PC-3 (cell line): ENCODE measurements at regions not wholly inside any gene's neighbourhood (a gene's known extent, or its start where the extent isn't known, plus 50 kb on each side); places are given as distances from the start of the nearest gene placed in this dataset.

ENCODE experiments used
- EZH2 ChIP-seq: fragments of 300-600 bp; sonication (generic); IDR thresholded peaks from one replicate; pipeline ENCODE4 v1.6.1; 2017; ENCODE audit warnings: antibody characterized with exemption, mild to moderate bottlenecking, low read length; ENCODE audit not compliant: unreplicated experiment
- TF ChIP-seq, protein P1 (sequence below): fragments of 300-600 bp; sonication (generic); conservative IDR thresholded peaks from 2 replicates; pipeline ENCODE4 v1.5.1; 2017; ENCODE audit warnings: antibody characterized with exemption, low read depth, mild to moderate bottlenecking, low read length

GRCh38 chr1:4020449-4020848 is 120.4 kb upstream of the C1orf174 start:
- TF ChIP-seq, protein P1, sequence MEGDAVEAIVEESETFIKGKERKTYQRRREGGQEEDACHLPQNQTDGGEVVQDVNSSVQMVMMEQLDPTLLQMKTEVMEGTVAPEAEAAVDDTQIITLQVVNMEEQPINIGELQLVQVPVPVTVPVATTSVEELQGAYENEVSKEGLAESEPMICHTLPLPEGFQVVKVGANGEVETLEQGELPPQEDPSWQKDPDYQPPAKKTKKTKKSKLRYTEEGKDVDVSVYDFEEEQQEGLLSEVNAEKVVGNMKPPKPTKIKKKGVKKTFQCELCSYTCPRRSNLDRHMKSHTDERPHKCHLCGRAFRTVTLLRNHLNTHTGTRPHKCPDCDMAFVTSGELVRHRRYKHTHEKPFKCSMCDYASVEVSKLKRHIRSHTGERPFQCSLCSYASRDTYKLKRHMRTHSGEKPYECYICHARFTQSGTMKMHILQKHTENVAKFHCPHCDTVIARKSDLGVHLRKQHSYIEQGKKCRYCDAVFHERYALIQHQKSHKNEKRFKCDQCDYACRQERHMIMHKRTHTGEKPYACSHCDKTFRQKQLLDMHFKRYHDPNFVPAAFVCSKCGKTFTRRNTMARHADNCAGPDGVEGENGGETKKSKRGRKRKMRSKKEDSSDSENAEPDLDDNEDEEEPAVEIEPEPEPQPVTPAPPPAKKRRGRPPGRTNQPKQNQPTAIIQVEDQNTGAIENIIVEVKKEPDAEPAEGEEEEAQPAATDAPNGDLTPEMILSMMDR = no peak
- TF ChIP-seq EZH2 = no peak
